Erythroblast (primary cell): ENCODE measurements at regions not wholly inside any gene's neighbourhood (a gene's known extent, or its start where the extent isn't known, plus 50 kb on each side); places are given as distances from the start of the nearest gene placed in this dataset.

Experiments used
- GATA1 ChIP-seq: IDR thresholded peaks from 2 replicates; pipeline ENCODE4 v1.6.1; 2011; ENCODE audit warnings: low read depth, mild to moderate bottlenecking, control low read depth, low read length, moderate library complexity
- POLR2A ChIP-seq: IDR thresholded peaks from 2 replicates; pipeline ENCODE4 v1.6.1; 2011; ENCODE audit warnings: mild to moderate bottlenecking, low read length

DNA sequence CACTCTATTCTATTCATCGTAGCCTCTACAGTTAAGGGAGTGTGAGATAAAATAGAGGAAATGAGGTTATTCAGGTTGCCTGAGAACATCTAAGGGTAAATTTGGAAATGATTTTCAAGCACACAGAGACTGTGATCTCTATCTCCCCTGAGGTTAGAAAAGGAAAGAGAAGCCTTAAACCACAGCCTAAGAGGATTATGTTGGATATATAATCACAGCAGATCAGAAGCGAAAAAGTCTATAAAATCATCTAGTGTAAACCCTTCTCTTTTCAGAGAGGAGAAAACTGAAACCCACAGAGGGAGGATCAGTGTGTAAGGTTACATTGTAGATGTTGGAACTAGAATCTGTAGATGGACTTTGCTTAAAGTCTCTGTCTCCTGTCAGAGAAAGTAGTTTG is 90.6 kb upstream of the SEMA3E start:
- TF ChIP-seq POLR2A (no peak), GATA1 (no peak)
